NB4 (cell line): ENCODE measurements at regions not wholly inside any gene's neighbourhood (a gene's known extent, or its start where the extent isn't known, plus 50 kb on each side); places are given as distances from the start of the nearest gene placed in this dataset.

Experiments
- CTCF ChIP-seq: IDR thresholded peaks from one replicate; pipeline ENCODE4 v1.5.1; 2012; ENCODE audit warnings: low read depth, low read length
- MAX ChIP-seq: IDR thresholded peaks from 2 replicates; pipeline ENCODE4 v1.6.1; 2011; ENCODE audit warnings: low read depth, low read length

GRCh38 chr5:7014611-7015010 lies 301.4 kb downstream of the TENT4A start:
- TF ChIP-seq CTCF (no peak), MAX (no peak)
